A673 (cell line): ENCODE measurements at regions not wholly inside any gene's neighbourhood (a gene's known extent, or its start where the extent isn't known, plus 50 kb on each side); places are given as distances from the start of the nearest gene placed in this dataset.
A peak's percentile ranks its signal among the peaks of the same experiment; 100 is the strongest.

Experiments used
- BruUV-seq: library from RNA; stranded (reverse); fragments of 400-500 nt; replicated peaks from 2 replicates; lab custom pipeline; 2021; lab: Mats Ljungman, UMichigan
- CTCF ChIA-PET: fragments of 300-600 bp; sonication (Branson Sonifier 250); formaldehyde crosslinking; loops from one replicate; lab custom pipeline; 2022; ENCODE audit warnings: antibody characterized with exemption; lab: Charles Lee
- POLR2A ChIA-PET: fragments of 300-600 bp; sonication (Branson Sonifier 250); formaldehyde crosslinking; loops from one replicate; lab custom pipeline; 2022; ENCODE audit warnings: antibody characterized with exemption; ENCODE audit not compliant: low non-redundant PET; lab: Charles Lee
- DNase-seq: peaks from one replicate; pipeline ENCODE4 v3.0.0-alpha.2; 2015; ENCODE audit warnings: low spot score
- H3K27ac ChIP-seq: fragments of 200-600 bp; sonication (generic); 2 replicates; pipeline ENCODE4 v1.5.1; 2016; ENCODE audit warnings: mixed run types, low read depth, mild to moderate bottlenecking, mixed read lengths, antibody characterized with exemption, low read length; ENCODE audit not compliant: poor library complexity, severe bottlenecking
- H3K27me3 ChIP-seq: fragments of 200-600 bp; sonication (generic); replicated peaks from 2 replicates; pipeline ENCODE4 v1.6.1; 2017; ENCODE audit warnings: mixed run types, low read depth, mild to moderate bottlenecking, mixed read lengths, antibody characterized with exemption, low read length; ENCODE audit not compliant: insufficient read depth, poor library complexity
- H3K36me3 ChIP-seq: fragments of 200-600 bp; sonication (generic); 2 replicates; pipeline ENCODE4 v1.6.1; 2016; ENCODE audit warnings: mixed run types, mild to moderate bottlenecking, mixed read lengths, antibody characterized with exemption, low read length; ENCODE audit not compliant: insufficient read depth, poor library complexity, severe bottlenecking
- H3K4me1 ChIP-seq: fragments of 200-600 bp; sonication (generic); 2 replicates; pipeline ENCODE4 v1.6.1; 2017; ENCODE audit warnings: mixed run types, mild to moderate bottlenecking, mixed read lengths, antibody characterized with exemption, low read length; ENCODE audit not compliant: insufficient read depth, poor library complexity, severe bottlenecking
- H3K4me3 ChIP-seq: fragments of 200-600 bp; sonication (generic); 2 replicates; pipeline ENCODE4 v1.5.1; 2016; ENCODE audit warnings: low read depth, mixed run types, mild to moderate bottlenecking, mixed read lengths, low read length; ENCODE audit not compliant: poor library complexity, severe bottlenecking
- H3K9me3 ChIP-seq: fragments of 200-600 bp; sonication (generic); 2 replicates; pipeline ENCODE4 v1.6.1; 2016; ENCODE audit warnings: mixed run types, low read depth, mild to moderate bottlenecking, mixed read lengths, antibody characterized with exemption, low read length; ENCODE audit not compliant: poor library complexity, severe bottlenecking
- EZH2 ChIP-seq: fragments of 200-600 bp; sonication (generic); IDR thresholded peaks from 2 replicates; pipeline ENCODE4 v1.6.1; 2017; ENCODE audit warnings: borderline replicate concordance, low read depth, mild to moderate bottlenecking, mixed read lengths, antibody characterized with exemption, low read length; ENCODE audit not compliant: poor library complexity, severe bottlenecking
- intact Hi-C: fragments of 100-400 bp; cut with micrococcal nuclease; formaldehyde crosslinking; loops from one replicate; pipeline ENCODE4 v1.10.0; 2022; ENCODE audit not compliant: unreplicated experiment
- TF ChIP-seq, protein P1 (sequence below): fragments of 300-800, 200-600 bp; sonication (generic); conservative IDR thresholded peaks from 2 replicates; pipeline ENCODE4 v1.5.1; 2017; ENCODE audit warnings: low read depth, mild to moderate bottlenecking, antibody characterized with exemption, low read length, moderate library complexity, mixed read lengths

DNA sequence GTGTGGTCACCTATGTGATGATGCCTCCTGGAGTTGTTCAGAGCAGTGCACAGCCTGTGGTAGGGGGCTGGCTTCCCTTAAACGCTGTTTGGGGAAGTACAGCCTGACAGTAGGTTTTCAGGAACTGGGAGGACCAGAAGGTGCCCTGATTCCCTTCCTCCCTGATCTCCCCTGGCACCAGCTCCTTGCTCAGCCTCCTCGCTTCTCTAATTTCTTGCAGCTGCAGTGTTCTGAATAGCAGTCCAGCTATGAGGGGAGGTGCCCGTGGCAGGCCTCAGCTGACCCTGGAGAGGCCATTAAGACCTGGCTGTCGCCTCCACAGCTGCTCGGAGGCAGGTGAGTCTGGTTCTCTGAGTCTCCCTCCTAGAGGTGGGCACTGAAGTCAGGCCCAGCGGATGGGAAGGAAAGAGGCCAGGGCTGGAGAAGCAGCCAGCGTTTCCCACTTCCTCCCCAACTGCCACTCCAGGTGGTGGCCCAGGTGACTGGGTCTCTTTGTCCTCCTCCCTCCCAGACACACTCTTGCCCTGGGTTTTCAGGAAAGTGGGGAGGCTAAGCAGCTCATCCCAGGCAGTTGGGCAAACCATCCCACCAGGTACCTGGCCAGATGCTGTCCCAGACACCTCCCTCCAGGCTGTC lies 52.0 kb upstream of the RPL11 start:
- H3K27me3 ChIP-seq = no peaks in the 10 kb centered on the region
- no peak for DNase-seq
- ChIA-PET POLR2A (no interaction called here), CTCF (interaction anchor here (0.9 to 2.7 kb wide), 2 partner anchors 18 to 94 kb away, joined by 3 to 72 read pairs; no protein-coding TSS in a partner anchor)
- H3K36me3 ChIP-seq = no peaks in the 10 kb centered on the region
- no peak overlapping the region for H3K27ac ChIP-seq
- intact Hi-C loops = loop anchor here (10.0 kb wide), 1 partner anchor 665 kb away; the partner anchor contains the start of gene LACTBL1
- peaks cover 21% of the 10 kb centered on the region for H3K4me1 ChIP-seq
- TF ChIP-seq, protein P1, sequence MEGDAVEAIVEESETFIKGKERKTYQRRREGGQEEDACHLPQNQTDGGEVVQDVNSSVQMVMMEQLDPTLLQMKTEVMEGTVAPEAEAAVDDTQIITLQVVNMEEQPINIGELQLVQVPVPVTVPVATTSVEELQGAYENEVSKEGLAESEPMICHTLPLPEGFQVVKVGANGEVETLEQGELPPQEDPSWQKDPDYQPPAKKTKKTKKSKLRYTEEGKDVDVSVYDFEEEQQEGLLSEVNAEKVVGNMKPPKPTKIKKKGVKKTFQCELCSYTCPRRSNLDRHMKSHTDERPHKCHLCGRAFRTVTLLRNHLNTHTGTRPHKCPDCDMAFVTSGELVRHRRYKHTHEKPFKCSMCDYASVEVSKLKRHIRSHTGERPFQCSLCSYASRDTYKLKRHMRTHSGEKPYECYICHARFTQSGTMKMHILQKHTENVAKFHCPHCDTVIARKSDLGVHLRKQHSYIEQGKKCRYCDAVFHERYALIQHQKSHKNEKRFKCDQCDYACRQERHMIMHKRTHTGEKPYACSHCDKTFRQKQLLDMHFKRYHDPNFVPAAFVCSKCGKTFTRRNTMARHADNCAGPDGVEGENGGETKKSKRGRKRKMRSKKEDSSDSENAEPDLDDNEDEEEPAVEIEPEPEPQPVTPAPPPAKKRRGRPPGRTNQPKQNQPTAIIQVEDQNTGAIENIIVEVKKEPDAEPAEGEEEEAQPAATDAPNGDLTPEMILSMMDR = no peak
- no peak for TF ChIP-seq EZH2
- H3K4me3 ChIP-seq = no peak overlapping the region
- H3K9me3 ChIP-seq = no peaks in the 10 kb centered on the region
- no TSS peak for BruUV-seq

DNA sequence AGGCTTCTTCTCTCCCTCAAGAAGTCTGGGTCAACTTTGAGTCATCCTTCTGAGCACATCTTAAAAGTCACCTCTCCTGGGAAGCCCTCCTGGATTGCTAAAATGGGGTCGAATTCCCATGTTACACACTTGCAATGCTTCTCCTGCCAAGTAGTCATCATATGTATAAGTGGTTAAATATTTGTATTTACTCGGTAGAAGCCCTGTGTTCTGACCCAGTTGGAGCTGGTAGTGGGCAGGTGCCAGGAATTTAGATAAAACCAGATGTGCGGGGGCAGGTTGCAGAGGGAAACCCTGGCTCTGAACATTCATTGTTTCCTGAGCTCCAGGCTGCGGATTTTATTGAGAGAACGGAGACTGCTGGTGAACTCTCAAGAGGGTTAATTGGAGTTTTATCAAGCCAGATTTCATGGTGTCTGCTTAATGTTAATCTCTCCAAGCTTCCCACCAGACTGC lies 52.8 kb upstream of the RPL11 start:
- intact Hi-C loops = loop anchor here (10.0 kb wide), 1 partner anchor 664 kb away; the partner anchor contains the start of gene LACTBL1
- POLR2A ChIA-PET = no interaction called here
- peaks cover 21% of the 10 kb centered on the region for H3K4me1 ChIP-seq
- DNase-seq = peak; percentile 78
- no peaks in the 10 kb centered on the region for H3K27me3 ChIP-seq
- TF ChIP-seq EZH2 = no peak
- TF ChIP-seq, protein P1 = no peak
- no peak overlapping the region for H3K27ac ChIP-seq
- H3K36me3 ChIP-seq = no peaks in the 10 kb centered on the region
- no peak overlapping the region for H3K4me3 ChIP-seq
- no peaks in the 10 kb centered on the region for H3K9me3 ChIP-seq
- BruUV-seq = no TSS peak
- CTCF ChIA-PET = interaction anchor here (0.9 to 2.7 kb wide), 2 partner anchors 19 to 94 kb away, joined by 3 to 72 read pairs; no protein-coding TSS in a partner anchor

DNA sequence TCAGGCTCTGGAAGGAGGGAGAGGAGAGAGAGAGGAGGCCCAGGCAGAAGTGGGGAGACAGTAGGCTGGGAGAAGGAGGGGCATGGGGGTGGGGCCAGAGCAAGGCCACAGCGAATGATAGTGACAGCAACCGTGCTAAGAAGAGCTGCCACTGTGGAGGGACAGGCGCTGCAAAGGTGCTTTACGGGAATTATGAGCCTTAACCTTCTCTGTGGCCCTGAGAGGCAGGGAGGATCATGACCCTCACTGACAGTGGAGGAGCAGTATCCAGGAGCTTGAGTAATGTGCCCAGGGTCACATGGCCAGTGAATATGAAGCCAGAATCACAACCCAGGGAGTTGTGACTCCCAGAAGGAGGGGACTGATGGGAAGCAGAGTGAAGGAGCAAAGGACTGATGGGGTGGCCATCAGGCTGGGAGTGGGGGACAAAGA lies 53.4 kb upstream of the RPL11 start:
- no peak for DNase-seq
- no peaks in the 10 kb centered on the region for H3K9me3 ChIP-seq
- TF ChIP-seq, protein P1 = no peak
- no peak for TF ChIP-seq EZH2
- H3K36me3 ChIP-seq = no peaks in the 10 kb centered on the region
- ChIA-PET CTCF (interaction anchor here (0.9 to 2.7 kb wide), 3 partner anchors 20 to 96 kb away, joined by 3 to 72 read pairs (median 11); no protein-coding TSS in a partner anchor), POLR2A (no interaction called here)
- H3K27ac ChIP-seq = no peak overlapping the region
- no peak overlapping the region for H3K4me3 ChIP-seq
- H3K4me1 ChIP-seq = peaks cover 21% of the 10 kb centered on the region
- no peaks in the 10 kb centered on the region for H3K27me3 ChIP-seq
- no TSS peak for BruUV-seq
- intact Hi-C loops = loop anchor here (10.0 kb wide), 1 partner anchor 663 kb away; the partner anchor contains the start of gene LACTBL1
